Nephron (organoid): ENCODE measurements at regions not wholly inside any gene's neighbourhood (a gene's known extent, or its start where the extent isn't known, plus 50 kb on each side); places are given as distances from the start of the nearest gene placed in this dataset.

ENCODE experiments used
- H3K27ac Mint-ChIP-seq, 3 experiments: 2 replicates each; pipeline ENCODE4 v1.8.0; 2020; ENCODE audit warnings: mixed read lengths in 3 of 3, mild to moderate bottlenecking in 2 of 3, moderate library complexity in 1 of 3
- H3K27me3 Mint-ChIP-seq: 2 replicates; pipeline ENCODE4 v1.8.0; 2021; ENCODE audit warnings: low read depth, mild to moderate bottlenecking, moderate library complexity, mixed read lengths
- H3K36me3 Mint-ChIP-seq: 2 replicates; pipeline ENCODE4 v1.8.0; 2020; ENCODE audit warnings: low read depth, mixed read lengths
- H3K4me1 Mint-ChIP-seq: 2 replicates; pipeline ENCODE4 v1.8.0; 2020; ENCODE audit warnings: mixed read lengths
- H3K4me3 Mint-ChIP-seq, 3 experiments: 2 replicates each; pipeline ENCODE4 v1.8.0; 2020; ENCODE audit warnings: mild to moderate bottlenecking in 3 of 3, mixed read lengths in 3 of 3, moderate library complexity in 2 of 3
- H3K9me3 Mint-ChIP-seq: 2 replicates; pipeline ENCODE4 v1.8.0; 2020; ENCODE audit warnings: mixed read lengths
- TF ChIP-seq, protein P1 (sequence below), 3 experiments: fragments of 200-600 bp; sonication (generic); IDR thresholded peaks; one replicate each; pipeline ENCODE4 v1.5.0; 2021; ENCODE audit warnings: antibody characterized with exemption in 3 of 3; ENCODE audit not compliant: unreplicated experiment in 3 of 3

- H3K4me3 Mint-ChIP-seq = no peak overlapping the region
- H3K36me3 Mint-ChIP-seq = no peaks in the 10 kb centered on the region
- H3K4me1 Mint-ChIP-seq = no peaks in the 10 kb centered on the region
- peaks cover 51% of the 10 kb centered on the region for H3K27me3 Mint-ChIP-seq
- no peaks in the 10 kb centered on the region for H3K9me3 Mint-ChIP-seq
- H3K27ac Mint-ChIP-seq = no peak overlapping the region
- TF ChIP-seq, protein P1, sequence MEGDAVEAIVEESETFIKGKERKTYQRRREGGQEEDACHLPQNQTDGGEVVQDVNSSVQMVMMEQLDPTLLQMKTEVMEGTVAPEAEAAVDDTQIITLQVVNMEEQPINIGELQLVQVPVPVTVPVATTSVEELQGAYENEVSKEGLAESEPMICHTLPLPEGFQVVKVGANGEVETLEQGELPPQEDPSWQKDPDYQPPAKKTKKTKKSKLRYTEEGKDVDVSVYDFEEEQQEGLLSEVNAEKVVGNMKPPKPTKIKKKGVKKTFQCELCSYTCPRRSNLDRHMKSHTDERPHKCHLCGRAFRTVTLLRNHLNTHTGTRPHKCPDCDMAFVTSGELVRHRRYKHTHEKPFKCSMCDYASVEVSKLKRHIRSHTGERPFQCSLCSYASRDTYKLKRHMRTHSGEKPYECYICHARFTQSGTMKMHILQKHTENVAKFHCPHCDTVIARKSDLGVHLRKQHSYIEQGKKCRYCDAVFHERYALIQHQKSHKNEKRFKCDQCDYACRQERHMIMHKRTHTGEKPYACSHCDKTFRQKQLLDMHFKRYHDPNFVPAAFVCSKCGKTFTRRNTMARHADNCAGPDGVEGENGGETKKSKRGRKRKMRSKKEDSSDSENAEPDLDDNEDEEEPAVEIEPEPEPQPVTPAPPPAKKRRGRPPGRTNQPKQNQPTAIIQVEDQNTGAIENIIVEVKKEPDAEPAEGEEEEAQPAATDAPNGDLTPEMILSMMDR (IDR thresholded peaks at IDR 0.05; ENCODE audit: unreplicated experiment in 3 of 3) = no peak
These were observed 53.0 kb upstream of the CHD6 start for GRCh38 chr20:41671143-41671542.

GRCh38 chr20:41670631-41671030 is 52.5 kb upstream of the CHD6 start:
- Mint-ChIP-seq H3K4me1 (no peaks in the 10 kb centered on the region), H3K9me3 (no peaks in the 10 kb centered on the region), H3K27me3 (peaks cover 50% of the 10 kb centered on the region), H3K4me3 (no peak overlapping the region), H3K36me3 (no peaks in the 10 kb centered on the region), H3K27ac (no peak overlapping the region)
- TF ChIP-seq, protein P1 (IDR thresholded peaks at IDR 0.05; ENCODE audit: unreplicated experiment in 3 of 3) = no peak

- TF ChIP-seq, protein P1 (IDR thresholded peaks at IDR 0.05; ENCODE audit: unreplicated experiment in 3 of 3) = no peak
- Mint-ChIP-seq H3K4me1 (no peaks in the 10 kb centered on the region), H3K9me3 (no peaks in the 10 kb centered on the region), H3K27me3 (peaks cover 43% of the 10 kb centered on the region), H3K4me3 (no peak overlapping the region), H3K27ac (no peak overlapping the region), H3K36me3 (no peaks in the 10 kb centered on the region)
These were observed 51.6 kb upstream of the CHD6 start for GRCh38 chr20:41669708-41670263.

- Mint-ChIP-seq H3K27ac (no peak overlapping the region), H3K4me3 (no peak overlapping the region), H3K4me1 (no peaks in the 10 kb centered on the region), H3K36me3 (no peaks in the 10 kb centered on the region), H3K27me3 (peaks cover 43% of the 10 kb centered on the region), H3K9me3 (no peaks in the 10 kb centered on the region)
- TF ChIP-seq, protein P1 (IDR thresholded peaks at IDR 0.05; ENCODE audit: unreplicated experiment in 3 of 3) = no peak
These were observed 50.0 kb upstream of the CHD6 start for GRCh38 chr20:41668057-41668749.
